A673 (cell line): ENCODE measurements at regions not wholly inside any gene's neighbourhood (a gene's known extent, or its start where the extent isn't known, plus 50 kb on each side); places are given as distances from the start of the nearest gene placed in this dataset.

ENCODE experiments used
- BruUV-seq: library from RNA; stranded (reverse); fragments of 400-500 nt; replicated peaks from 2 replicates; lab custom pipeline; 2021; lab: Mats Ljungman, UMichigan
- CTCF ChIA-PET: fragments of 300-600 bp; sonication (Branson Sonifier 250); formaldehyde crosslinking; loops from one replicate; lab custom pipeline; 2022; ENCODE audit warnings: antibody characterized with exemption; lab: Charles Lee
- POLR2A ChIA-PET: fragments of 300-600 bp; sonication (Branson Sonifier 250); formaldehyde crosslinking; loops from one replicate; lab custom pipeline; 2022; ENCODE audit warnings: antibody characterized with exemption; ENCODE audit not compliant: low non-redundant PET; lab: Charles Lee
- DNase-seq: peaks from one replicate; pipeline ENCODE4 v3.0.0-alpha.2; 2015; ENCODE audit warnings: low spot score
- H3K27ac ChIP-seq: fragments of 200-600 bp; sonication (generic); 2 replicates; pipeline ENCODE4 v1.5.1; 2016; ENCODE audit warnings: mixed run types, low read depth, mild to moderate bottlenecking, mixed read lengths, antibody characterized with exemption, low read length; ENCODE audit not compliant: poor library complexity, severe bottlenecking
- H3K27me3 ChIP-seq: fragments of 200-600 bp; sonication (generic); replicated peaks from 2 replicates; pipeline ENCODE4 v1.6.1; 2017; ENCODE audit warnings: mixed run types, low read depth, mild to moderate bottlenecking, mixed read lengths, antibody characterized with exemption, low read length; ENCODE audit not compliant: insufficient read depth, poor library complexity
- H3K36me3 ChIP-seq: fragments of 200-600 bp; sonication (generic); 2 replicates; pipeline ENCODE4 v1.6.1; 2016; ENCODE audit warnings: mixed run types, mild to moderate bottlenecking, mixed read lengths, antibody characterized with exemption, low read length; ENCODE audit not compliant: insufficient read depth, poor library complexity, severe bottlenecking
- H3K4me1 ChIP-seq: fragments of 200-600 bp; sonication (generic); 2 replicates; pipeline ENCODE4 v1.6.1; 2017; ENCODE audit warnings: mixed run types, mild to moderate bottlenecking, mixed read lengths, antibody characterized with exemption, low read length; ENCODE audit not compliant: insufficient read depth, poor library complexity, severe bottlenecking
- H3K4me3 ChIP-seq: fragments of 200-600 bp; sonication (generic); 2 replicates; pipeline ENCODE4 v1.5.1; 2016; ENCODE audit warnings: low read depth, mixed run types, mild to moderate bottlenecking, mixed read lengths, low read length; ENCODE audit not compliant: poor library complexity, severe bottlenecking
- H3K9me3 ChIP-seq: fragments of 200-600 bp; sonication (generic); 2 replicates; pipeline ENCODE4 v1.6.1; 2016; ENCODE audit warnings: mixed run types, low read depth, mild to moderate bottlenecking, mixed read lengths, antibody characterized with exemption, low read length; ENCODE audit not compliant: poor library complexity, severe bottlenecking
- CTCF ChIP-seq: fragments of 300-800, 200-600 bp; sonication (generic); conservative IDR thresholded peaks from 2 replicates; pipeline ENCODE4 v1.5.1; 2017; ENCODE audit warnings: low read depth, mild to moderate bottlenecking, antibody characterized with exemption, low read length, moderate library complexity, mixed read lengths
- EZH2 ChIP-seq: fragments of 200-600 bp; sonication (generic); IDR thresholded peaks from 2 replicates; pipeline ENCODE4 v1.6.1; 2017; ENCODE audit warnings: borderline replicate concordance, low read depth, mild to moderate bottlenecking, mixed read lengths, antibody characterized with exemption, low read length; ENCODE audit not compliant: poor library complexity, severe bottlenecking
- intact Hi-C: fragments of 100-400 bp; cut with micrococcal nuclease; formaldehyde crosslinking; loops from one replicate; pipeline ENCODE4 v1.10.0; 2022; ENCODE audit not compliant: unreplicated experiment

- Histone ChIP-seq H3K9me3 (no peaks in the 10 kb centered on the region), H3K4me3 (no peak overlapping the region), H3K36me3 (no peaks in the 10 kb centered on the region), H3K27ac (no peak overlapping the region), H3K4me1 (no peaks in the 10 kb centered on the region), H3K27me3 (no peaks in the 10 kb centered on the region)
- TF ChIP-seq EZH2 (no peak), CTCF (no peak)
- BruUV-seq: no TSS peak
- POLR2A ChIA-PET: no interaction called here
- CTCF ChIA-PET: no interaction called here
- no peak for DNase-seq
- intact Hi-C loops: no loop called here
Observed at GRCh38 chr2:123864416-123864815, 160.7 kb upstream of the CNTNAP5 start.

- intact Hi-C loops: no loop called here
- POLR2A ChIA-PET: no interaction called here
- Histone ChIP-seq H3K9me3 (no peaks in the 10 kb centered on the region), H3K4me1 (no peaks in the 10 kb centered on the region), H3K27me3 (no peaks in the 10 kb centered on the region), H3K4me3 (no peak overlapping the region), H3K27ac (no peak overlapping the region), H3K36me3 (no peaks in the 10 kb centered on the region)
- DNase-seq: no peak
- TF ChIP-seq EZH2 (no peak), CTCF (no peak)
- CTCF ChIA-PET: no interaction called here
- BruUV-seq: no TSS peak
Observed at GRCh38 chr2:123870206-123870880, 154.7 kb upstream of the CNTNAP5 start.

GRCh38 chr2:123870881-123871276 lies 154.2 kb upstream of the CNTNAP5 start:
- TF ChIP-seq CTCF (no peak), EZH2 (no peak)
- BruUV-seq: no TSS peak
- no peaks in the 10 kb centered on the region for H3K27me3 ChIP-seq
- no peaks in the 10 kb centered on the region for H3K4me1 ChIP-seq
- H3K4me3 ChIP-seq: no peak overlapping the region
- H3K36me3 ChIP-seq: no peaks in the 10 kb centered on the region
- no peaks in the 10 kb centered on the region for H3K9me3 ChIP-seq
- intact Hi-C loops: no loop called here
- no peak for DNase-seq
- CTCF ChIA-PET: no interaction called here
- H3K27ac ChIP-seq: no peak overlapping the region
- POLR2A ChIA-PET: no interaction called here
